Neural progenitor cell (in vitro differentiated cells): ENCODE measurements at regions not wholly inside any gene's neighbourhood (a gene's known extent, or its start where the extent isn't known, plus 50 kb on each side); places are given as distances from the start of the nearest gene placed in this dataset.

ENCODE experiments used
- CTCF ChIP-seq: fragments of 200-600 bp; sonication (generic); IDR thresholded peaks from 2 replicates; pipeline ENCODE4 v1.5.1; 2017; ENCODE audit warnings: antibody characterized with exemption, mild to moderate bottlenecking
- EZH2 ChIP-seq: fragments of 200-600 bp; sonication (generic); IDR thresholded peaks from 2 replicates; pipeline ENCODE4 v1.6.1; 2017; ENCODE audit warnings: antibody characterized with exemption, mild to moderate bottlenecking, moderate library complexity
- EZH2phosphoT487 ChIP-seq: fragments of 200-600 bp; sonication (generic); IDR thresholded peaks from 2 replicates; pipeline ENCODE4 v1.6.1; 2017; ENCODE audit warnings: antibody characterized with exemption

DNA sequence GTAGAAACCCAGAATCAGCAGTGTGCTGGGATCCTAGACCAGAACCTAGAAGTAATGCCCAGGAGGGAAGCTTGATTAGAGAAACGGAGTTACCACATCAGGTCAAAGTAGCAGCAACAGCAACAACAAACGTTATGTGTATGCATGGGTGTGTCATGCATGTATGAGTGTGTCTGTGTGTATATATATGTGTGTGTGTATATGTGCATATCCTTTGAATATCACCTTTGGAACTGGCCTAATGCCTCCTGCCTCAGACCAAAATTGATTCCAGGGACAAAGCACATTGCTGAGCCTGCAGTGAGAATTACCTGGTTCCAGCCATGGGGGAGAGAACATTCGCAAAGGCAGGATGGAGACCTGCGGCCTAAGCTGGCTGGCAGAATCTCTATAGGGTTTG, 55.9 kb downstream of the MAP10 start:
- TF ChIP-seq CTCF (no peak), EZH2 (no peak), EZH2phosphoT487 (no peak)
